K562 (cell line): ENCODE measurements at regions not wholly inside any gene's neighbourhood (a gene's known extent, or its start where the extent isn't known, plus 50 kb on each side); places are given as distances from the start of the nearest gene placed in this dataset.
A peak's percentile ranks its signal among the peaks of the same experiment; 100 is the strongest.

Experiments used
- ARID3A ChIP-seq: IDR thresholded peaks from 2 replicates; pipeline ENCODE4 v1.6.1; 2012; ENCODE audit warnings: low read depth, low read length, improper control_type of control experiment, borderline replicate concordance
- ARID3B ChIP-seq: fragments of 250-450 bp; sonication (Bioruptor Pico); IDR thresholded peaks from 2 replicates; pipeline ENCODE4 v1.4.0; 2020; ENCODE audit warnings: borderline replicate concordance
- ATF3 ChIP-seq, 2 experiments: fragments of 450-650 bp in 1 of 2; sonication (generic) in 1 of 2; formaldehyde crosslinking in 1 of 2; IDR thresholded peaks in 1 of 2; conservative IDR thresholded peaks in 1 of 2; 2 replicates each; pipeline versions ENCODE4 v1.6.1 to v1.8.1; 2016 to 2023; ENCODE audit warnings: mild to moderate bottlenecking in 2 of 2, moderate library complexity in 2 of 2, inconsistent platforms in 1 of 2, missing genetic modification reagents in 1 of 2
- CBFA2T2 ChIP-seq: fragments of 450-650 bp; conservative IDR thresholded peaks from 2 replicates; pipeline ENCODE4 v1.6.1; 2017; ENCODE audit warnings: mild to moderate bottlenecking
- CREB3L1 ChIP-seq: fragments of 450-650 bp; IDR thresholded peaks from 2 replicates; pipeline ENCODE4 v1.6.1; 2014; ENCODE audit warnings: low read depth, mild to moderate bottlenecking, moderate library complexity, borderline replicate concordance
- EZH2 ChIP-seq: IDR thresholded peaks from 2 replicates; pipeline ENCODE4 v1.6.1; 2012; ENCODE audit warnings: low read depth, mild to moderate bottlenecking, inconsistent platforms, low read length, borderline replicate concordance
- HLTF ChIP-seq: fragments of 450-650 bp; IDR thresholded peaks from 2 replicates; pipeline ENCODE4 v1.6.1; 2016
- MEIS2 ChIP-seq: fragments of 450-650 bp; IDR thresholded peaks from 2 replicates; pipeline ENCODE4 v1.6.1; 2014; ENCODE audit warnings: mild to moderate bottlenecking; ENCODE audit not compliant: partially characterized antibody
- MITF ChIP-seq: IDR thresholded peaks from 2 replicates; pipeline ENCODE4 v1.6.1; 2014; ENCODE audit warnings: antibody characterized with exemption
- PBX2 ChIP-seq, 2 experiments: IDR thresholded peaks in 1 of 2; conservative IDR thresholded peaks in 1 of 2; 2 replicates each; pipeline ENCODE4 v1.6.1; 2016; ENCODE audit warnings: low read depth in 2 of 2, mild to moderate bottlenecking in 1 of 2, missing compliant biosample characterization in 1 of 2, missing genetic modification characterization in 1 of 2, moderate library complexity in 1 of 2
- ZKSCAN8 ChIP-seq: fragments of 200-800 bp; sonication (Bioruptor generic); IDR thresholded peaks from 2 replicates; pipeline ENCODE4 v1.6.1; 2016; ENCODE audit warnings: missing genetic modification characterization, missing compliant biosample characterization
- ZNF668 ChIP-seq: fragments of 250-450 bp; sonication (Bioruptor Pico); IDR thresholded peaks from 2 replicates; pipeline ENCODE4 v1.8.0; 2022; ENCODE audit warnings: mild to moderate bottlenecking, inconsistent platforms
- ZNF699 ChIP-seq: fragments of 250-450 bp; sonication (Bioruptor Pico); IDR thresholded peaks from 2 replicates; pipeline ENCODE4 v1.8.0; 2021; ENCODE audit warnings: mild to moderate bottlenecking, moderate library complexity; ENCODE audit not compliant: insufficient replicate concordance
- ZNF830 ChIP-seq: fragments of 250-450 bp; sonication (Bioruptor Pico); IDR thresholded peaks from 2 replicates; pipeline ENCODE4 v1.5.0; 2021; ENCODE audit warnings: mild to moderate bottlenecking

- TF ChIP-seq MEIS2 (peak; percentile 80), EZH2 (no peak), ATF3 (IDR thresholded peaks at IDR 0.05) (peak; percentile 65; the same call in 1 of the 2 replicates), ATF3 (CRISPR knock-in tag; conservative IDR thresholded peaks at IDR 0.05) (no peak), ZNF668 (CRISPR knock-in tag) (no peak), MITF (no peak), ZKSCAN8 (no peak), ZNF699 (no peak), ARID3B (CRISPR knock-in tag) (no peak), ZNF830 (CRISPR knock-in tag) (no peak), ARID3A (no peak), PBX2 (CRISPR knock-in tag; IDR thresholded peaks at IDR 0.05; ENCODE audit: low read depth) (no peak), PBX2 (tag; conservative IDR thresholded peaks at IDR 0.05; ENCODE audit: low read depth) (peak; percentile 45), CBFA2T2 (no peak), CREB3L1 (no peak), HLTF (no peak)
These were observed 192.8 kb upstream of the EEA1 start (continued) for GRCh38 chr12:93121729-93122488.
